B cell (primary cell): ENCODE measurements at regions not wholly inside any gene's neighbourhood (a gene's known extent, or its start where the extent isn't known, plus 50 kb on each side); places are given as distances from the start of the nearest gene placed in this dataset.

Experiments
- CTCF ChIP-seq: fragments of 200-600 bp; IDR thresholded peaks from one replicate; pipeline ENCODE4 v1.8.0; 2022; ENCODE audit warnings: antibody characterized with exemption, mild to moderate bottlenecking
- EZH2 ChIP-seq: IDR thresholded peaks from 2 replicates; pipeline ENCODE4 v1.6.1; 2012; ENCODE audit warnings: borderline replicate concordance, low read depth, mild to moderate bottlenecking, moderate library complexity, low read length; ENCODE audit not compliant: insufficient read depth, poor library complexity, severe bottlenecking

DNA sequence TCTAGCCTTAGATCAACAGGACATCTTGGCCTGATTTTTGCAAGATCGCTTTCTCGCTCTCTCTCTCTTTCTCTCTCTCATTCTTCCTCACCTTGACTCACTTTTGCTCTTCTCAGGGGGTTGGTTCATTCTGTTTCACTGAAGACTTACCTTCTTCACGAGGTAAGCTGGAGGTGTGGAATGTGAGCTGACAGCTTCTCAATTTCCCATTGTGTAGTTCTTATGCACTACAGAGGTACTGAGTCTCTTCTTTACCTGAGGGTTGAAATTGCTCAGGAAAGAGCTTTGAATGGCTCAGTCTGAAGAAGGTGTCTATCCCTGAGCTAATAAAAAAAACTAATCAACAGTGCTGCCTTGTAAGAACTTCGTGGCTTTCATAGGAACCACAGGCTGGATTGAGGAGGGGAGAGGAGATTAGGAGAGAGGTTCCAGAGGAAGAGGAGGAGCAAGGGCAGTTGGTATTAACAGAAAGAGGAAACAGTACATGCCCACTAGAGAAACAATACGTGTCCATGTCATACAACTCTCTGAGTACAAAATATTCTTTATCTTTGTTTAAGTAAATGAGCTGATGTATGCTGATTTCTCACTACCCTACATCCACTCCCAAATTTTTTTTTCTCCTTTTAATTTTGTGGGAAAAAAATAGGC is 192.2 kb downstream of the TMEM167A start:
- TF ChIP-seq EZH2 (no peak), CTCF (no peak)
